ENCODE measurements at regions not wholly inside any gene's neighbourhood (a gene's known extent, or its start where the extent isn't known, plus 50 kb on each side); places are given as distances from the start of the nearest gene placed in this dataset.

- H3K27me3 ChIP-seq, result no peaks in the 10 kb centered on the region
- ATAC-seq (no peak), DNase-seq (no peak)
- peaks cover 0 to 46% (median 5%) of the 10 kb centered on the region in 11 donors for H3K9me3 ChIP-seq
- no peak overlapping the region for H3K27ac ChIP-seq
- 80 to 81% methylated on average over 11 of the region's 11 CpGs for WGBS, 2 donors
- TF ChIP-seq CTCF (IDR thresholded peaks at IDR 0.05), result no peak
- no peaks in the 10 kb centered on the region for H3K36me3 ChIP-seq
- no peak overlapping the region for H3K4me3 ChIP-seq
- no peaks in the 10 kb centered on the region for H3K4me1 ChIP-seq
- intact Hi-C loops (cut with DNase I), result no loop called here
These were observed 966.7 kb upstream of the NXPH2 start for GRCh38 chr2:139746901-139747300.

GRCh38 chr2:139744273-139744672 lies 964.1 kb upstream of the NXPH2 start:
- no peak for DNase-seq
- intact Hi-C loops (cut with DNase I), result no loop called here

GRCh38 chr2:139742216-139743172 lies 962.3 kb upstream of the NXPH2 start:
- Histone ChIP-seq H3K27ac (no peak overlapping the region), H3K4me1 (no peaks in the 10 kb centered on the region), H3K36me3 (no peaks in the 10 kb centered on the region), H3K4me3 (no peak overlapping the region), H3K27me3 (no peaks in the 10 kb centered on the region), H3K9me3 (peaks cover 0 to 27% (median 0%) of the 10 kb centered on the region in 11 donors)
- TF ChIP-seq CTCF (IDR thresholded peaks at IDR 0.05), result no peak
- 85 to 87% methylated on average over 8 of the region's 8 CpGs for WGBS, 2 donors
- ATAC-seq (no peak), DNase-seq (no peak)
- intact Hi-C loops (cut with DNase I), result no loop called here

More at GRCh38 chr2:139744273-139744672, 964.1 kb upstream of the NXPH2 start:
- ATAC-seq, result no peak
- no peaks in the 10 kb centered on the region for H3K27me3 ChIP-seq
- no peak overlapping the region for H3K4me3 ChIP-seq
- H3K9me3 ChIP-seq, result peaks cover 0 to 27% (median 0%) of the 10 kb centered on the region in 11 donors
- no peak for TF ChIP-seq CTCF (IDR thresholded peaks at IDR 0.05)
- H3K36me3 ChIP-seq, result no peaks in the 10 kb centered on the region
- no peak overlapping the region for H3K27ac ChIP-seq
- WGBS, 2 donors, result 75 to 79% methylated on average over 4 of the region's 4 CpGs
- H3K4me1 ChIP-seq, result no peaks in the 10 kb centered on the region

GRCh38 chr2:139737659-139738058 lies 957.5 kb upstream of the NXPH2 start:
- H3K36me3 ChIP-seq, result no peaks in the 10 kb centered on the region
- peaks cover 0 to 17% (median 0%) of the 10 kb centered on the region in 11 donors for H3K9me3 ChIP-seq
- no peaks in the 10 kb centered on the region for H3K27me3 ChIP-seq
- no peak overlapping the region for H3K4me3 ChIP-seq
- no peak overlapping the region for H3K27ac ChIP-seq
- DNase-seq, result no peak
- intact Hi-C loops (cut with DNase I), result no loop called here
- WGBS, 2 donors, result 73 to 75% methylated on average over 2 of the region's 2 CpGs
- no peak for TF ChIP-seq CTCF (IDR thresholded peaks at IDR 0.05)
- no peaks in the 10 kb centered on the region for H3K4me1 ChIP-seq
- no peak for ATAC-seq
